SK-N-SH treated with all-trans-retinoic acid at 6 μM for 48 hours (cell line): ENCODE measurements at regions not wholly inside any gene's neighbourhood (a gene's known extent, or its start where the extent isn't known, plus 50 kb on each side); places are given as distances from the start of the nearest gene placed in this dataset.

Source experiments
- ATAC-seq: fragments of 200-7000 bp; cut with Tn5 transposase; 3 replicates; pipeline ENCODE4 v1.9.1; 2020; ENCODE audit warnings: mild to moderate bottlenecking, moderate library complexity
- BACH2 ChIP-seq: fragments of 250-450 bp; sonication (Bioruptor Pico); IDR thresholded peaks from 2 replicates; pipeline ENCODE4 v1.9.0; 2021; ENCODE audit warnings: mild to moderate bottlenecking, borderline replicate concordance
- CREB5 ChIP-seq: fragments of 250-450 bp; sonication (Bioruptor Pico); IDR thresholded peaks from 2 replicates; pipeline ENCODE4 v1.5.1; 2020; ENCODE audit warnings: low read depth, mild to moderate bottlenecking, moderate library complexity
- CSDC2 ChIP-seq: fragments of 250-450 bp; sonication (Bioruptor Pico); IDR thresholded peaks from 2 replicates; pipeline ENCODE4 v1.5.0; 2020; ENCODE audit warnings: mild to moderate bottlenecking, moderate library complexity
- ESRRG ChIP-seq: fragments of 250-450 bp; sonication (Bioruptor Pico); IDR thresholded peaks from 2 replicates; pipeline ENCODE4 v1.6.1; 2021; ENCODE audit warnings: mild to moderate bottlenecking
- GLIS3 ChIP-seq: fragments of 250-450 bp; sonication (Bioruptor Pico); IDR thresholded peaks from 2 replicates; pipeline ENCODE4 v1.5.0; 2020; ENCODE audit warnings: mild to moderate bottlenecking, moderate library complexity
- ISL1 ChIP-seq: fragments of 250-450 bp; sonication (Bioruptor Pico); IDR thresholded peaks from 2 replicates; pipeline ENCODE4 v2.1.2; 2022; ENCODE audit warnings: mild to moderate bottlenecking, moderate library complexity
- OSR1 ChIP-seq: fragments of 250-450 bp; sonication (Bioruptor Pico); IDR thresholded peaks from 2 replicates; pipeline ENCODE4 v1.8.0; 2022; ENCODE audit warnings: moderate library complexity, mild to moderate bottlenecking, inconsistent platforms
- PPARA ChIP-seq: fragments of 250-450 bp; sonication (Bioruptor Pico); IDR thresholded peaks from 2 replicates; pipeline ENCODE4 v1.5.0; 2020; ENCODE audit warnings: mild to moderate bottlenecking, borderline replicate concordance
- RARB ChIP-seq: fragments of 250-450 bp; sonication (Bioruptor Pico); IDR thresholded peaks from 2 replicates; pipeline ENCODE4 v1.8.0; 2021; ENCODE audit warnings: mild to moderate bottlenecking, moderate library complexity
- SNAI2 ChIP-seq: fragments of 250-450 bp; sonication (Bioruptor Pico); IDR thresholded peaks from 2 replicates; pipeline ENCODE4 v1.5.0; 2020; ENCODE audit warnings: mild to moderate bottlenecking, moderate library complexity
- TCF4 ChIP-seq: fragments of 250-450 bp; sonication (Bioruptor Pico); IDR thresholded peaks from 2 replicates; pipeline ENCODE4 v1.8.0; 2021; ENCODE audit warnings: mild to moderate bottlenecking, moderate library complexity, borderline replicate concordance
- TOX ChIP-seq: fragments of 250-450 bp; sonication (Bioruptor Pico); IDR thresholded peaks from 2 replicates; pipeline ENCODE4 v1.8.0; 2021; ENCODE audit warnings: mild to moderate bottlenecking, moderate library complexity, borderline replicate concordance
- TSHZ2 ChIP-seq: fragments of 250-450 bp; sonication (Bioruptor Pico); IDR thresholded peaks from 2 replicates; pipeline ENCODE4 v1.5.0; 2020; ENCODE audit warnings: mild to moderate bottlenecking, moderate library complexity
- ZC3H10 ChIP-seq: fragments of 250-450 bp; sonication (Bioruptor Pico); IDR thresholded peaks from 2 replicates; pipeline ENCODE4 v1.5.1; 2021; ENCODE audit warnings: mild to moderate bottlenecking, moderate library complexity
- ZFP30 ChIP-seq: fragments of 450-650 bp; formaldehyde crosslinking; IDR thresholded peaks from 2 replicates; pipeline ENCODE4 v1.5.0; 2022; ENCODE audit warnings: mild to moderate bottlenecking, moderate library complexity
- ZNF565 ChIP-seq: fragments of 450-650 bp; formaldehyde crosslinking; conservative IDR thresholded peaks from 2 replicates; pipeline ENCODE4 v1.5.0; 2020; ENCODE audit warnings: low read depth, mild to moderate bottlenecking, moderate library complexity
- ZNF70 ChIP-seq: fragments of 450-650 bp; formaldehyde crosslinking; IDR thresholded peaks from 2 replicates; pipeline ENCODE4 v1.5.0; 2020; ENCODE audit warnings: mild to moderate bottlenecking, moderate library complexity

GRCh38 chr4:101660607-101661006, 129.9 kb upstream of the BANK1 start:
- no peak for TF ChIP-seq ZNF70 (CRISPR knock-in tag)
- no peak for TF ChIP-seq PPARA (CRISPR knock-in tag)
- TF ChIP-seq SNAI2 (CRISPR knock-in tag), result no peak
- TF ChIP-seq CSDC2 (CRISPR knock-in tag), result no peak
- no peak for TF ChIP-seq BACH2
- no peak for TF ChIP-seq TOX (CRISPR knock-in tag)
- TF ChIP-seq ESRRG (CRISPR knock-in tag), result no peak
- TF ChIP-seq OSR1 (CRISPR knock-in tag), result no peak
- TF ChIP-seq CREB5 (CRISPR knock-in tag), result no peak
- no peak for TF ChIP-seq ZFP30 (CRISPR knock-in tag)
- no peak for TF ChIP-seq TSHZ2 (CRISPR knock-in tag)
- no peak for TF ChIP-seq ZNF565 (CRISPR knock-in tag)
- no peak for TF ChIP-seq TCF4
- ATAC-seq, result no peak

- TF ChIP-seq SNAI2 (CRISPR knock-in tag), result no peak
- TF ChIP-seq ZC3H10, result no peak
- TF ChIP-seq GLIS3 (CRISPR knock-in tag), result no peak
- no peak for TF ChIP-seq RARB
- TF ChIP-seq ISL1 (CRISPR knock-in tag), result no peak
- no peak for TF ChIP-seq TSHZ2 (CRISPR knock-in tag)
- no peak for TF ChIP-seq ZNF565 (CRISPR knock-in tag)
- no peak for TF ChIP-seq ZNF70 (CRISPR knock-in tag)
- no peak for TF ChIP-seq CSDC2 (CRISPR knock-in tag)
- no peak for ATAC-seq
Observed at GRCh38 chr4:101655857-101656256, 134.7 kb upstream of the BANK1 start.

GRCh38 chr4:101655005-101655404, 135.5 kb upstream of the BANK1 start:
- no peak for ATAC-seq

More at GRCh38 chr4:101655005-101655404, 135.5 kb upstream of the BANK1 start:
- no peak for TF ChIP-seq TSHZ2 (CRISPR knock-in tag)
